DOHH2 (cell line): ENCODE measurements at regions not wholly inside any gene's neighbourhood (a gene's known extent, or its start where the extent isn't known, plus 50 kb on each side); places are given as distances from the start of the nearest gene placed in this dataset.
"Not testable (repeated sequence)": the region's sequence is repeated elsewhere in the genome, so short reads cannot be mapped to it uniquely, and the experiment has no call there.

Experiments
- H3F3A ChIP-seq: fragments of 200-600 bp; sonication (generic), shearing (Covaris generic); 2 replicates; pipeline ENCODE4 v1.6.0; 2016; ENCODE audit warnings: antibody characterized with exemption, mild to moderate bottlenecking; ENCODE audit not compliant: control insufficient read depth, insufficient read depth
- H3K27ac ChIP-seq: fragments of 200-600 bp; sonication (generic); 2 replicates; pipeline ENCODE4 v1.5.1; 2014; ENCODE audit warnings: low read depth, mild to moderate bottlenecking, low read length, moderate library complexity
- H3K27me3 ChIP-seq: fragments of 200-600 bp; sonication (generic); 2 replicates; pipeline ENCODE4 v1.6.1; 2014; ENCODE audit warnings: mild to moderate bottlenecking, low read length, mixed read lengths; ENCODE audit not compliant: control insufficient read depth
- H3K36me3 ChIP-seq: fragments of 200-600 bp; sonication (generic); 2 replicates; pipeline ENCODE4 v1.6.1; 2014; ENCODE audit warnings: mild to moderate bottlenecking, low read length, moderate library complexity, mixed read lengths; ENCODE audit not compliant: control insufficient read depth
- H3K4me1 ChIP-seq: fragments of 200-600 bp; sonication (generic); 2 replicates; pipeline ENCODE4 v1.6.1; 2014; ENCODE audit warnings: mild to moderate bottlenecking, low read length, mixed read lengths; ENCODE audit not compliant: control insufficient read depth
- H3K4me2 ChIP-seq: fragments of 200-600 bp; sonication (generic); 2 replicates; pipeline ENCODE4 v1.6.0; 2014; ENCODE audit warnings: mild to moderate bottlenecking, low read length, moderate library complexity
- H3K4me3 ChIP-seq: fragments of 200-600 bp; sonication (generic); 2 replicates; pipeline ENCODE4 v1.5.1; 2014; ENCODE audit warnings: mild to moderate bottlenecking, low read length, mixed read lengths
- H3K79me2 ChIP-seq: fragments of 200-600 bp; sonication (generic); 2 replicates; pipeline ENCODE4 v1.6.1; 2014; ENCODE audit warnings: mild to moderate bottlenecking, low read length, mixed read lengths; ENCODE audit not compliant: control insufficient read depth
- H3K9me2 ChIP-seq: fragments of 200-600 bp; sonication (generic); replicated peaks from 2 replicates; pipeline ENCODE4 v1.6.1; 2014; ENCODE audit warnings: mild to moderate bottlenecking, low read length, mixed read lengths; ENCODE audit not compliant: control insufficient read depth
- H3K9me3 ChIP-seq: fragments of 200-600 bp; sonication (generic); 2 replicates; pipeline ENCODE4 v1.6.1; 2014; ENCODE audit warnings: antibody characterized with exemption, low read length, mixed read lengths; ENCODE audit not compliant: control insufficient read depth, insufficient read depth
- H4K20me1 ChIP-seq: fragments of 200-600 bp; sonication (generic); 2 replicates; pipeline ENCODE4 v1.6.0; 2014; ENCODE audit warnings: low read depth, mild to moderate bottlenecking, antibody characterized with exemption, low read length, moderate library complexity; ENCODE audit not compliant: control insufficient read depth, insufficient read depth
- CTCF ChIP-seq: fragments of 200-600 bp; sonication (generic); IDR thresholded peaks from one replicate; pipeline ENCODE4 v1.5.1; 2014; ENCODE audit warnings: antibody characterized with exemption, mild to moderate bottlenecking, low read depth, low read length; ENCODE audit not compliant: poor library complexity, severe bottlenecking
- EZH2phosphoT487 ChIP-seq: fragments of 200-600 bp; sonication (generic); IDR thresholded peaks from 2 replicates; pipeline ENCODE4 v1.6.1; 2017; ENCODE audit warnings: borderline replicate concordance, mild to moderate bottlenecking, antibody characterized with exemption, low read length, moderate library complexity, mixed read lengths

- Histone ChIP-seq H3K36me3 (no peaks in the 10 kb centered on the region), H3K27ac (no peak overlapping the region)
These were observed 265.0 kb downstream of the MMUT start for GRCh38 chr6:49198015-49198414.

GRCh38 chr6:49162379-49162778 lies 300.7 kb downstream of the MMUT start:
- H3K36me3 ChIP-seq, H3K4me1 ChIP-seq, H3K27me3 ChIP-seq, H4K20me1 ChIP-seq, H3K9me2 ChIP-seq, H3K4me2 ChIP-seq, H3F3A ChIP-seq, H3K9me3 ChIP-seq, H3K27ac ChIP-seq, H3K4me3 ChIP-seq, H3K79me2 ChIP-seq: not testable (repeated sequence)

More at GRCh38 chr6:49198015-49198414, 265.0 kb downstream of the MMUT start:
- no peaks in the 10 kb centered on the region for H3K9me2 ChIP-seq
- no peaks in the 10 kb centered on the region for H3F3A ChIP-seq
- no peaks in the 10 kb centered on the region for H3K9me3 ChIP-seq
- no peaks in the 10 kb centered on the region for H3K4me1 ChIP-seq
- H3K4me3 ChIP-seq = no peak overlapping the region
- no peak for TF ChIP-seq EZH2phosphoT487
- TF ChIP-seq CTCF = no peak
- no peaks in the 10 kb centered on the region for H4K20me1 ChIP-seq
- no peaks in the 10 kb centered on the region for H3K79me2 ChIP-seq
- no peak overlapping the region for H3K4me2 ChIP-seq
- H3K27me3 ChIP-seq = no peaks in the 10 kb centered on the region

GRCh38 chr6:49155316-49155715 lies 307.7 kb downstream of the MMUT start:
- Histone ChIP-seq H3F3A (no peaks in the 10 kb centered on the region), H3K79me2 (no peaks in the 10 kb centered on the region), H3K4me2 (no peak overlapping the region), H3K4me3 (no peak overlapping the region), H4K20me1 (no peaks in the 10 kb centered on the region), H3K9me3 (peaks cover 6% of the 10 kb centered on the region; the same call in 1 of the 2 replicates), H3K4me1 (no peaks in the 10 kb centered on the region), H3K36me3 (no peaks in the 10 kb centered on the region), H3K27ac (no peak overlapping the region), H3K27me3 (no peaks in the 10 kb centered on the region), H3K9me2 (no peaks in the 10 kb centered on the region)
- no peak for TF ChIP-seq EZH2phosphoT487
- no peak for TF ChIP-seq CTCF

GRCh38 chr6:49151957-49152356 lies 311.1 kb downstream of the MMUT start:
- Histone ChIP-seq H3F3A (no peaks in the 10 kb centered on the region), H3K9me3 (peaks cover 6% of the 10 kb centered on the region; the same call in 1 of the 2 replicates), H3K27me3 (no peaks in the 10 kb centered on the region), H4K20me1 (no peaks in the 10 kb centered on the region), H3K4me1 (no peaks in the 10 kb centered on the region), H3K4me3 (no peak overlapping the region), H3K36me3 (no peaks in the 10 kb centered on the region), H3K79me2 (no peaks in the 10 kb centered on the region), H3K9me2 (no peaks in the 10 kb centered on the region), H3K27ac (no peak overlapping the region), H3K4me2 (no peak overlapping the region)
- TF ChIP-seq CTCF = no peak
- TF ChIP-seq EZH2phosphoT487 = no peak
